ENCODE measurements at regions not wholly inside any gene's neighbourhood (a gene's known extent, or its start where the extent isn't known, plus 50 kb on each side); places are given as distances from the start of the nearest gene placed in this dataset.

DNA sequence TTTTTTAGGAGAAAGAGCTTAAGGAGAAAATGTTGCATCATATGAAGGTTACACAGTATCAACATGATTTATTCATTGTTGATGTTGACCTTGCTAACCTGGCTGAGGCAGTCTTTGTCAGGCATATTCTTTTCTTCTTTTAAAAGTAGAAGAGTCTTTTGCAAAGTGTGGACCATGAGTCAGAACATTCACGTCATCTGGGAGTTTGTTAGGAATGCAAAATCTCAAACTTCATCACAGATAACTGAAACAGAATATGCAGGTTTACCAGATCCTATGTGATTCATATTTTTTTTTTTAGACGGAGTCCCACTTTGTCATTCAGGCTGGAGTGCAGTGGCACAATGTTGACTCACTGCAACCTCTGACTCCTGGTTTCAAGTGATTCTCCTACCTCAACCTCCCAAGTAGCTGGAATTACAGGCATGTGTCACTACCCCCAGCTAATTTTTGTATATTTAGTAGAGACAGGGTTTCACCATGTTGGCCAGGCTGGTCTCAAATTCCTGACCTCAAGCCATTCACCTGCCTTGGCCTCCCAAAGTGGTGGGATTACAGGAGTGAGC is 530.4 kb upstream of the BTBD3 start (continued):
- TF ChIP-seq, protein P1, sequence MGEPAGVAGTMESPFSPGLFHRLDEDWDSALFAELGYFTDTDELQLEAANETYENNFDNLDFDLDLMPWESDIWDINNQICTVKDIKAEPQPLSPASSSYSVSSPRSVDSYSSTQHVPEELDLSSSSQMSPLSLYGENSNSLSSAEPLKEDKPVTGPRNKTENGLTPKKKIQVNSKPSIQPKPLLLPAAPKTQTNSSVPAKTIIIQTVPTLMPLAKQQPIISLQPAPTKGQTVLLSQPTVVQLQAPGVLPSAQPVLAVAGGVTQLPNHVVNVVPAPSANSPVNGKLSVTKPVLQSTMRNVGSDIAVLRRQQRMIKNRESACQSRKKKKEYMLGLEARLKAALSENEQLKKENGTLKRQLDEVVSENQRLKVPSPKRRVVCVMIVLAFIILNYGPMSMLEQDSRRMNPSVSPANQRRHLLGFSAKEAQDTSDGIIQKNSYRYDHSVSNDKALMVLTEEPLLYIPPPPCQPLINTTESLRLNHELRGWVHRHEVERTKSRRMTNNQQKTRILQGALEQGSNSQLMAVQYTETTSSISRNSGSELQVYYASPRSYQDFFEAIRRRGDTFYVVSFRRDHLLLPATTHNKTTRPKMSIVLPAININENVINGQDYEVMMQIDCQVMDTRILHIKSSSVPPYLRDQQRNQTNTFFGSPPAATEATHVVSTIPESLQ (CRISPR knock-in tag; IDR thresholded peaks at IDR 0.05): no peak
- TF ChIP-seq ZNF263 (CRISPR knock-in tag; IDR thresholded peaks at IDR 0.05; ENCODE audit: low read depth) (no peak), CBFB (CRISPR knock-in tag; IDR thresholded peaks at IDR 0.05; ENCODE audit: low read depth) (no peak), FOXK1 (CRISPR knock-in tag; IDR thresholded peaks at IDR 0.05) (no peak), ZNF671 (CRISPR knock-in tag; IDR thresholded peaks at IDR 0.05) (no peak)
- TF ChIP-seq, protein P2, sequence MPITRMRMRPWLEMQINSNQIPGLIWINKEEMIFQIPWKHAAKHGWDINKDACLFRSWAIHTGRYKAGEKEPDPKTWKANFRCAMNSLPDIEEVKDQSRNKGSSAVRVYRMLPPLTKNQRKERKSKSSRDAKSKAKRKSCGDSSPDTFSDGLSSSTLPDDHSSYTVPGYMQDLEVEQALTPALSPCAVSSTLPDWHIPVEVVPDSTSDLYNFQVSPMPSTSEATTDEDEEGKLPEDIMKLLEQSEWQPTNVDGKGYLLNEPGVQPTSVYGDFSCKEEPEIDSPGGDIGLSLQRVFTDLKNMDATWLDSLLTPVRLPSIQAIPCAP (CRISPR knock-in tag; IDR thresholded peaks at IDR 0.05): no peak
- TF ChIP-seq, protein P3, sequence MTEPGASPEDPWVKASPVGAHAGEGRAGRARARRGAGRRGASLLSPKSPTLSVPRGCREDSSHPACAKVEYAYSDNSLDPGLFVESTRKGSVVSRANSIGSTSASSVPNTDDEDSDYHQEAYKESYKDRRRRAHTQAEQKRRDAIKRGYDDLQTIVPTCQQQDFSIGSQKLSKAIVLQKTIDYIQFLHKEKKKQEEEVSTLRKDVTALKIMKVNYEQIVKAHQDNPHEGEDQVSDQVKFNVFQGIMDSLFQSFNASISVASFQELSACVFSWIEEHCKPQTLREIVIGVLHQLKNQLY (CRISPR knock-in tag; IDR thresholded peaks at IDR 0.05): no peak
- TF ChIP-seq, protein P4, sequence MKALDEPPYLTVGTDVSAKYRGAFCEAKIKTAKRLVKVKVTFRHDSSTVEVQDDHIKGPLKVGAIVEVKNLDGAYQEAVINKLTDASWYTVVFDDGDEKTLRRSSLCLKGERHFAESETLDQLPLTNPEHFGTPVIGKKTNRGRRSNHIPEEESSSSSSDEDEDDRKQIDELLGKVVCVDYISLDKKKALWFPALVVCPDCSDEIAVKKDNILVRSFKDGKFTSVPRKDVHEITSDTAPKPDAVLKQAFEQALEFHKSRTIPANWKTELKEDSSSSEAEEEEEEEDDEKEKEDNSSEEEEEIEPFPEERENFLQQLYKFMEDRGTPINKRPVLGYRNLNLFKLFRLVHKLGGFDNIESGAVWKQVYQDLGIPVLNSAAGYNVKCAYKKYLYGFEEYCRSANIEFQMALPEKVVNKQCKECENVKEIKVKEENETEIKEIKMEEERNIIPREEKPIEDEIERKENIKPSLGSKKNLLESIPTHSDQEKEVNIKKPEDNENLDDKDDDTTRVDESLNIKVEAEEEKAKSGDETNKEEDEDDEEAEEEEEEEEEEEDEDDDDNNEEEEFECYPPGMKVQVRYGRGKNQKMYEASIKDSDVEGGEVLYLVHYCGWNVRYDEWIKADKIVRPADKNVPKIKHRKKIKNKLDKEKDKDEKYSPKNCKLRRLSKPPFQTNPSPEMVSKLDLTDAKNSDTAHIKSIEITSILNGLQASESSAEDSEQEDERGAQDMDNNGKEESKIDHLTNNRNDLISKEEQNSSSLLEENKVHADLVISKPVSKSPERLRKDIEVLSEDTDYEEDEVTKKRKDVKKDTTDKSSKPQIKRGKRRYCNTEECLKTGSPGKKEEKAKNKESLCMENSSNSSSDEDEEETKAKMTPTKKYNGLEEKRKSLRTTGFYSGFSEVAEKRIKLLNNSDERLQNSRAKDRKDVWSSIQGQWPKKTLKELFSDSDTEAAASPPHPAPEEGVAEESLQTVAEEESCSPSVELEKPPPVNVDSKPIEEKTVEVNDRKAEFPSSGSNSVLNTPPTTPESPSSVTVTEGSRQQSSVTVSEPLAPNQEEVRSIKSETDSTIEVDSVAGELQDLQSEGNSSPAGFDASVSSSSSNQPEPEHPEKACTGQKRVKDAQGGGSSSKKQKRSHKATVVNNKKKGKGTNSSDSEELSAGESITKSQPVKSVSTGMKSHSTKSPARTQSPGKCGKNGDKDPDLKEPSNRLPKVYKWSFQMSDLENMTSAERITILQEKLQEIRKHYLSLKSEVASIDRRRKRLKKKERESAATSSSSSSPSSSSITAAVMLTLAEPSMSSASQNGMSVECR (CRISPR knock-in tag; IDR thresholded peaks at IDR 0.05; ENCODE audit: borderline replicate concordance): no peak
- TF ChIP-seq, protein P5, sequence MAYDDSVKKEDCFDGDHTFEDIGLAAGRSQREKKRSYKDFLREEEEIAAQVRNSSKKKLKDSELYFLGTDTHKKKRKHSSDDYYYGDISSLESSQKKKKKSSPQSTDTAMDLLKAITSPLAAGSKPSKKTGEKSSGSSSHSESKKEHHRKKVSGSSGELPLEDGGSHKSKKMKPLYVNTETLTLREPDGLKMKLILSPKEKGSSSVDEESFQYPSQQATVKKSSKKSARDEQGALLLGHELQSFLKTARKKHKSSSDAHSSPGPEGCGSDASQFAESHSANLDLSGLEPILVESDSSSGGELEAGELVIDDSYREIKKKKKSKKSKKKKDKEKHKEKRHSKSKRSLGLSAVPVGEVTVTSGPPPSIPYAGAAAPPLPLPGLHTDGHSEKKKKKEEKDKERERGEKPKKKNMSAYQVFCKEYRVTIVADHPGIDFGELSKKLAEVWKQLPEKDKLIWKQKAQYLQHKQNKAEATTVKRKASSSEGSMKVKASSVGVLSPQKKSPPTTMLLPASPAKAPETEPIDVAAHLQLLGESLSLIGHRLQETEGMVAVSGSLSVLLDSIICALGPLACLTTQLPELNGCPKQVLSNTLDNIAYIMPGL (CRISPR knock-in tag; IDR thresholded peaks at IDR 0.05): no peak

DNA sequence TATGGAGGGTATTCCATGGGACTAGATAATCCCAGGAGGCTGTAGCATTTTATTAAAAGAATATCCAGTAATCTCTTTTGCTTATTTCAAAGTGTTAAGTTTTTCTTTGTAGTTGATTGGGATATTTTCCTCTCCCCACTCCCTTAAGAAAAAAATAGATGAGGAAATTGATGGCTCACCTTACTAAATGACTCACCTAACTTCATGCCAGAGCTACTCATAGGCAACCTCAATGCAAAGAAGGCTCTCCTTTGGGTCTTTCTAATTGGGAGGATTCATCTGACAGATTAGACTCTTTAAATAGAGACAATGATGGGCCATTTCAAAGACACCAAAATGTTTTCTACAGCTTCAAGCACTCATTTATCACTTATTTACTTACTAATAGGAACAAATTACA is 528.5 kb upstream of the BTBD3 start:
- no peak overlapping the region for H3K4me3 Mint-ChIP-seq
- no peak overlapping the region for H3K27ac Mint-ChIP-seq
- peaks cover 14% of the 10 kb centered on the region for H3K9me3 Mint-ChIP-seq
- DNase-seq (ENCODE audit: low spot score) (no peak), ATAC-seq (no peak)
- TF ChIP-seq, protein P6, sequence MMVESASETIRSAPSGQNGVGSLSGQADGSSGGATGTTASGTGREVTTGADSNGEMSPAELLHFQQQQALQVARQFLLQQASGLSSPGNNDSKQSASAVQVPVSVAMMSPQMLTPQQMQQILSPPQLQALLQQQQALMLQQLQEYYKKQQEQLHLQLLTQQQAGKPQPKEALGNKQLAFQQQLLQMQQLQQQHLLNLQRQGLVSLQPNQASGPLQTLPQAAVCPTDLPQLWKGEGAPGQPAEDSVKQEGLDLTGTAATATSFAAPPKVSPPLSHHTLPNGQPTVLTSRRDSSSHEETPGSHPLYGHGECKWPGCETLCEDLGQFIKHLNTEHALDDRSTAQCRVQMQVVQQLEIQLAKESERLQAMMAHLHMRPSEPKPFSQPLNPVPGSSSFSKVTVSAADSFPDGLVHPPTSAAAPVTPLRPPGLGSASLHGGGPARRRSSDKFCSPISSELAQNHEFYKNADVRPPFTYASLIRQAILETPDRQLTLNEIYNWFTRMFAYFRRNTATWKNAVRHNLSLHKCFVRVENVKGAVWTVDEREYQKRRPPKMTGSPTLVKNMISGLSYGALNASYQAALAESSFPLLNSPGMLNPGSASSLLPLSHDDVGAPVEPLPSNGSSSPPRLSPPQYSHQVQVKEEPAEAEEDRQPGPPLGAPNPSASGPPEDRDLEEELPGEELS (CRISPR knock-in tag; IDR thresholded peaks at IDR 0.05): no peak
- TF ChIP-seq ZNF317 (CRISPR knock-in tag; IDR thresholded peaks at IDR 0.05; ENCODE audit: borderline replicate concordance, low read depth) (no peak), KAT7 (CRISPR knock-in tag; IDR thresholded peaks at IDR 0.05; ENCODE audit: borderline replicate concordance) (no peak), FOXP1 (CRISPR knock-in tag; IDR thresholded peaks at IDR 0.05; ENCODE audit: borderline replicate concordance) (no peak), NFATC4 (CRISPR knock-in tag; IDR thresholded peaks at IDR 0.05) (no peak), ZNF263 (CRISPR knock-in tag; IDR thresholded peaks at IDR 0.05; ENCODE audit: low read depth) (no peak), RORB (CRISPR knock-in tag; IDR thresholded peaks at IDR 0.05) (no peak), PRRX2 (CRISPR knock-in tag; IDR thresholded peaks at IDR 0.05) (no peak), NR3C1 (CRISPR knock-in tag; conservative IDR thresholded peaks at IDR 0.05; ENCODE audit: low read depth) (no peak)
- H3K36me3 Mint-ChIP-seq: peaks cover 6% of the 10 kb centered on the region
- H3K4me1 Mint-ChIP-seq: peaks cover 5% of the 10 kb centered on the region
- CTCF ChIA-PET: no interaction called here
- POLR2A ChIA-PET: no interaction called here
- H3K27me3 Mint-ChIP-seq (ENCODE audit: low read depth): no peaks in the 10 kb centered on the region
